GM18520 (cell line): ENCODE measurements at regions not wholly inside any gene's neighbourhood (a gene's known extent, or its start where the extent isn't known, plus 50 kb on each side); places are given as distances from the start of the nearest gene placed in this dataset.

Experiments
- ATAC-seq: cut with Tn5 transposase; IDR thresholded peaks from one replicate; pipeline ENCODE4 v1.9.1; 2021; ENCODE audit not compliant: unreplicated experiment

- no peak for ATAC-seq
Measured at GRCh38 chr17:77771587-77771986, 186.9 kb upstream of the TNRC6C start.

- no peak for ATAC-seq
Measured at GRCh38 chr17:77771998-77772397, 186.5 kb upstream of the TNRC6C start.

- ATAC-seq = no peak
Measured at GRCh38 chr17:77772461-77772897, 186.0 kb upstream of the TNRC6C start.

- no peak for ATAC-seq
Measured at GRCh38 chr17:77772899-77773358, 185.6 kb upstream of the TNRC6C start.

- no peak for ATAC-seq
Measured at GRCh38 chr17:77774182-77774581, 184.3 kb upstream of the TNRC6C start.

- ATAC-seq = no peak
Measured at GRCh38 chr17:77778636-77779489, 179.6 kb upstream of the TNRC6C start.

GRCh38 chr17:77779711-77780539, 178.6 kb upstream of the TNRC6C start:
- no peak for ATAC-seq

- ATAC-seq = no peak
Measured at GRCh38 chr17:77781536-77781935, 177.0 kb upstream of the TNRC6C start.

GRCh38 chr17:77782201-77782600, 176.3 kb upstream of the TNRC6C start:
- ATAC-seq = no peak

- ATAC-seq = no peak
Measured at GRCh38 chr17:77782611-77783010, 175.9 kb upstream of the TNRC6C start.

GRCh38 chr17:77783991-77784820, 174.3 kb upstream of the TNRC6C start:
- ATAC-seq = no peak

GRCh38 chr17:77785312-77785905, 173.1 kb upstream of the TNRC6C start:
- ATAC-seq = no peak

- ATAC-seq = no peak
Measured at GRCh38 chr17:77786090-77786489, 172.4 kb upstream of the TNRC6C start.

- no peak for ATAC-seq
Measured at GRCh38 chr17:77786740-77787505, 171.6 kb upstream of the TNRC6C start.

- no peak for ATAC-seq
Measured at GRCh38 chr17:77790143-77790829, 168.2 kb upstream of the TNRC6C start.

GRCh38 chr17:77792626-77793025, 165.9 kb upstream of the TNRC6C start:
- no peak for ATAC-seq

GRCh38 chr17:77793146-77793970, 165.1 kb upstream of the TNRC6C start:
- no peak for ATAC-seq

- ATAC-seq = no peak
Measured at GRCh38 chr17:77793971-77794235, 164.6 kb upstream of the TNRC6C start.

- no peak for ATAC-seq
Measured at GRCh38 chr17:77794846-77795245, 163.7 kb upstream of the TNRC6C start.
